NCI-H82 treated with DMSO at 0.1 percent for 48 hours (cell line): ENCODE measurements at regions not wholly inside any gene's neighbourhood (a gene's known extent, or its start where the extent isn't known, plus 50 kb on each side); places are given as distances from the start of the nearest gene placed in this dataset.
"Not testable (repeated sequence)": the region's sequence is repeated elsewhere in the genome, so short reads cannot be mapped to it uniquely, and the experiment has no call there.

ENCODE experiments used
- DNase-seq: peaks from one replicate; lab custom pipeline; 2025; ENCODE audit not compliant: unreplicated experiment; lab: John Stamatoyannopoulos, UW

GRCh38 chr6:12474167-12475140 lies 184.3 kb downstream of the EDN1 start:
- no peak for DNase-seq

GRCh38 chr6:12476484-12476883 lies 186.3 kb downstream of the EDN1 start:
- no peak for DNase-seq

GRCh38 chr6:12477616-12478015 lies 187.5 kb downstream of the EDN1 start:
- DNase-seq = no peak

- no peak for DNase-seq
These were observed 188.8 kb downstream of the EDN1 start for GRCh38 chr6:12478921-12479320.

DNA sequence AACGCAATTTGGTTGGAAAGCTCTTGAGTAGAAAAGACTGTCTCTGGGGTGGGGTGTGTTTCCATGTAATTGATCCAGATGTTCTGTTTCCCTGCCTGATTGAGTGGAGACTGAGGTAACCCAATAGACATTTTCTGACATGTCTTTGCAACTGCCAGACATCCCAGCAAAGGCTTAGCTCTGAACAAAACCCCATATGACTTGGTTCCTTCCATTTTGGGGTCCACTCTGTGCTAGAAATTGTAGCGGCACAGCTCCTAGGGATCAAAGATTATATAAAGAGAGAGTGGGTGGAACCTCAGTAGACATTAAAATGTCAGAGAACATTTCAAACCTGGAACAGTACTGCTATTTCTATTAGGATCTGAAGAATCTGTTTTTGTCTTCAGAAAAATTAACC lies 189.3 kb downstream of the EDN1 start:
- DNase-seq = no peak

- DNase-seq = peak; percentile 55
These were observed 189.7 kb downstream of the EDN1 start for GRCh38 chr6:12479881-12480280.

GRCh38 chr6:12480379-12480778 lies 190.2 kb downstream of the EDN1 start:
- no peak for DNase-seq

- no peak for DNase-seq
These were observed 191.1 kb downstream of the EDN1 start for GRCh38 chr6:12481292-12481691.

DNA sequence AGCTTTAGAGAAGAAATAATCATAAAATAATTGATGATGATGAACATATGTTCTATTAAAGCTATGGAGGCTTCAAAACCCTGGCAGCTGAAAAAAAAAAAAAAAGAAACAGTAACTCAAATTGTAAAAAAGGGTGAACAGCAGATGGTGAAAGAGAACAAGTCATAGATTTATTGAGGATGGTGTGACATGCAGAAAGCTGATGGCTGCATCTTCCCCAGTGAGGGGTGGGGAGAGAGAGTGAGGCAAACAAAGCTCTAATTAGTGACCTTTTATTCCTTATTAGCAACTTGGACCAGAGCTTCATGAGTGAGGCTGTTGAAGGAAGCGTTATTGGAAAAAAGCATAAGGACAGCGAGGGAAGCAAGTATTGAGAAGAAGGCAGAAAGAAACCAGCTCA lies 191.7 kb downstream of the EDN1 start:
- DNase-seq = no peak

GRCh38 chr6:12482386-12483375 lies 192.5 kb downstream of the EDN1 start:
- no peak for DNase-seq

DNA sequence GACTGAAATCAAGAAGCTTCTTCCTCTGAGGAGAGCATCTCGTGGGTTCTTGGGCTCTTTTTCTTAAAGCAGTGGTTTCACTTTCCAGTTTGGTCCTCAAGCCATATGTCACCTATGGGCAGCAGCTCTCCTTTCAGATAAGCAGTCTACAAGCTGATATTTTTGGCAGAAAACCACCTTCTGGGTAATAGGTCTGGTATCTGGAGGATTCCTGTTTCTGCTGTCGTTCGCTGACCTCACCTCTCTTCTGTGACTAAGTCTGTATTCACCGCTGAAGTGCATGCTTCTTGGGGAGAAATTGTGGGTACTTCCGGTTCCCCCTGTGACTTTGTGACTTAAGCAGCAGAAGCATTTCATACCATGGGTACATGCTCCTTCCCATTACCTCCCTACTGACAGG lies 193.6 kb downstream of the EDN1 start:
- no peak for DNase-seq

DNA sequence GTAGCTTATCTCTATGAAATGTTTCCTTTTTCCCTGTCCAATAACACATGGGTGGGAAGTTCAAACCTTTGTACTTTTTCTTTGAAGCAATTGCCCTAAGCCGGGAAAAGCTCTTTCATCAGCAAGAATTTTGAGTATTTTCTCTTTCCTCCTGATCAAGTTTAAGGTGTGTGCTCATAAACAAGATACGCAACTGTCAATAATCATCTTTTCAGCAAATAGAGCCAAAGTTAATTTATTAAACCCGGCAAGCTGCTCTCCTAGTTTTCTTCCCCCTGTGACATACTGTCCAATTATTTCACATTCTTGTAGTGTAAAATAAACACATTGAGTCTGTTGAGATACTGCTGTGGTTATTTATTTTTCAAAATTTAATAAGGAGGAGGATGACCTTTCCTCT lies 194.4 kb downstream of the EDN1 start:
- DNase-seq = no peak

- no peak for DNase-seq
These were observed 195.1 kb downstream of the EDN1 start for GRCh38 chr6:12485226-12485764.

- no peak for DNase-seq
These were observed 195.7 kb downstream of the EDN1 start for GRCh38 chr6:12485837-12486236.

- DNase-seq = no peak
These were observed 200.3 kb downstream of the EDN1 start for GRCh38 chr6:12490351-12490903.

DNA sequence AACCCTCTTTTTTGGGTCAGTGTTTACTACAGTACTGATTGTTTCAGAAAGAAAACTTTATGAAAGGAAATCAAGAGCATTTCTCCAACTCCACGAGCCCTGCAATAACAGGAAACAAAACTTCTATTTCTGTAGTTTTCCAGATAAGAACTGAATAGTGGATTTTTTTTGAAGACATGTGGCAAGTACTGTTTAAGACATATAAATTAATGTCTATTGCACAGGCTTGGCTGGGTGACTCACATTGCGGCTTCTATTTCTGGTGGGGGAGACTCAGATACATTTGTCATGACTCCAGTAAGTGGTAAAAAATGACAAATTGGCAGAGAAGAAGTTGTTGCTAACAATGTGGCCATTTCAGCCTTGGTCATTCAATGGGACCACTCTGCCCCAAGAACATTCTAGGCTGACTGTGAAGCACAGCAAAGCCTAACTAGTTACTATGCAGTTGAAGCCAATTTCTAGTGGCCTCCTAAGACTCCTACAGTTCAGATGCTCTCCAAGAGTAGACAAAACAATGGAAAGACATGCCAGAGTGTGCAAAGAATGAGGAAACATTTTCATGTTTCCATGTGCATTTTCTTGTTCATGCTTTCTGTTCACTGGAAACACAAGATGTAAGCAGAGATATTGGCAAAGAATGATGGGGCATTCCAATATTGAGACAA lies 200.9 kb downstream of the EDN1 start:
- DNase-seq = no peak

- not testable (repeated sequence) for DNase-seq
These were observed 202.8 kb downstream of the EDN1 start for GRCh38 chr6:12492929-12493328.

GRCh38 chr6:12493446-12493845 lies 203.3 kb downstream of the EDN1 start:
- DNase-seq = no peak

DNA sequence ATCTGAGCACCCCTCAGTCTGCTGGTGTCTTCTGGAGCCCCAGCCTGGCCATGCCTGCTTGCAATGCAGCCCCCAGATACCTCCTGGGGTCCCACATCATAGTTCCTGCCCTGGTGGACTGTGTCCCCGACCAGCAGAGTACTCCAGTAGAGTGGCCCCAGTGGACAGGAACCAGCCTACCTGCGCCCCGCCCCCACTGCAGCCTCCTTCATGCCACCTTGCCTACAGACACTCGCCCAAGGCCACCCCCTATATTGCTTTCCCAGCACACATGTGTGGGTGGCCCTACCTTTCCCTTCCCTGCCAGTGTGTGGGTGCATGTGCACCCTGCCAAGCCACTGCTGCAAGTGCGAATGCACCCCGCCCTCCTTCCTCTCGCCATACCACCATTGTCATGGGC lies 204.0 kb downstream of the EDN1 start:
- DNase-seq = no peak

GRCh38 chr6:12501990-12502389 lies 211.8 kb downstream of the EDN1 start:
- DNase-seq = no peak
